Panc1 (cell line): ENCODE measurements at regions not wholly inside any gene's neighbourhood (a gene's known extent, or its start where the extent isn't known, plus 50 kb on each side); places are given as distances from the start of the nearest gene placed in this dataset.

Experiments used
- CTCF ChIP-seq: fragments of 450-650 bp; IDR thresholded peaks from 2 replicates; pipeline ENCODE4 v1.5.1; 2017; ENCODE audit warnings: mild to moderate bottlenecking
- POLR2AphosphoS5 ChIP-seq: IDR thresholded peaks from 2 replicates; pipeline ENCODE4 v1.6.1; 2012; ENCODE audit warnings: mild to moderate bottlenecking, low read depth, low read length, moderate library complexity

GRCh38 chr3:26171006-26171405 is 381.1 kb downstream of the OXSM start:
- TF ChIP-seq CTCF (no peak), POLR2AphosphoS5 (no peak)
